Upper lobe of right lung (tissue), 1 donor: ENCODE measurements at regions not wholly inside any gene's neighbourhood (a gene's known extent, or its start where the extent isn't known, plus 50 kb on each side); places are given as distances from the start of the nearest gene placed in this dataset.

Source experiments
- ATAC-seq: fragments of 200-7000 bp; cut with Tn5 transposase; one replicate; pipeline ENCODE4 v1.9.1; 2020; ENCODE audit warnings: mild to moderate bottlenecking, moderate library complexity
- DNase-seq: peaks from one replicate; pipeline ENCODE4 v3.0.0-alpha.2; 2020
- H3K27ac ChIP-seq: fragments of 200-600 bp; one replicate; pipeline ENCODE4 v1.8.0; 2022
- H3K27me3 ChIP-seq: fragments of 200-600 bp; one replicate; pipeline ENCODE4 v1.8.0; 2022; ENCODE audit warnings: mild to moderate bottlenecking
- H3K36me3 ChIP-seq: fragments of 200-600 bp; one replicate; pipeline ENCODE4 v1.8.0; 2022
- H3K4me1 ChIP-seq: fragments of 200-600 bp; one replicate; pipeline ENCODE4 v1.8.0; 2022
- H3K4me3 ChIP-seq: fragments of 200-600 bp; one replicate; pipeline ENCODE4 v1.8.0; 2022; ENCODE audit warnings: mild to moderate bottlenecking
- H3K9me3 ChIP-seq: fragments of 200-600 bp; one replicate; pipeline ENCODE4 v1.8.0; 2022
- CTCF ChIP-seq: fragments of 200-600 bp; IDR thresholded peaks from one replicate; pipeline ENCODE4 v1.8.0; 2022; ENCODE audit warnings: antibody characterized with exemption
- intact Hi-C: fragments of 100-400 bp; cut with DNase I; formaldehyde crosslinking; loops from one replicate; pipeline ENCODE4 v1.11.0; 2022
- donor health status: DM: no; HTN: yes; CAD: no; lungs with severe emphysema.

GRCh38 chr10:78148216-78148960, 114.7 kb downstream of the RPS24 start:
- TF ChIP-seq CTCF = no peak
- no peak for ATAC-seq
- Histone ChIP-seq H3K9me3 (no peaks in the 10 kb centered on the region), H3K27ac (no peak overlapping the region), H3K27me3 (no peaks in the 10 kb centered on the region), H3K4me1 (no peaks in the 10 kb centered on the region), H3K36me3 (no peaks in the 10 kb centered on the region), H3K4me3 (no peak overlapping the region)
- no peak for DNase-seq
- intact Hi-C loops = no loop called here

- no peak for DNase-seq
- no peaks in the 10 kb centered on the region for H3K4me1 ChIP-seq
- no peak overlapping the region for H3K27ac ChIP-seq
- TF ChIP-seq CTCF = no peak
- no peak overlapping the region for H3K4me3 ChIP-seq
- no peaks in the 10 kb centered on the region for H3K36me3 ChIP-seq
- intact Hi-C loops = no loop called here
- H3K9me3 ChIP-seq = no peaks in the 10 kb centered on the region
- H3K27me3 ChIP-seq = no peaks in the 10 kb centered on the region
- ATAC-seq = peak; percentile 8
These were observed 115.4 kb downstream of the RPS24 start for GRCh38 chr10:78148961-78149612.

GRCh38 chr10:78150756-78151155, 117.1 kb downstream of the RPS24 start:
- H3K36me3 ChIP-seq = no peaks in the 10 kb centered on the region
- no peaks in the 10 kb centered on the region for H3K27me3 ChIP-seq
- no peak overlapping the region for H3K4me3 ChIP-seq
- DNase-seq = no peak
- intact Hi-C loops = no loop called here
- no peak for TF ChIP-seq CTCF
- no peak overlapping the region for H3K27ac ChIP-seq
- H3K9me3 ChIP-seq = no peaks in the 10 kb centered on the region
- no peaks in the 10 kb centered on the region for H3K4me1 ChIP-seq
- no peak for ATAC-seq

GRCh38 chr10:78155722-78156121, 122.1 kb downstream of the RPS24 start:
- intact Hi-C loops = no loop called here
- ATAC-seq = no peak
- H3K36me3 ChIP-seq = no peaks in the 10 kb centered on the region

GRCh38 chr10:78160591-78160990, 126.9 kb downstream of the RPS24 start:
- Histone ChIP-seq H3K4me1 (no peaks in the 10 kb centered on the region), H3K27me3 (no peaks in the 10 kb centered on the region), H3K27ac (no peak overlapping the region), H3K36me3 (no peaks in the 10 kb centered on the region), H3K9me3 (no peaks in the 10 kb centered on the region), H3K4me3 (no peak overlapping the region)
- intact Hi-C loops = no loop called here
- DNase-seq (no peak), ATAC-seq (no peak)
- no peak for TF ChIP-seq CTCF

More at GRCh38 chr10:78155722-78156121, 122.1 kb downstream of the RPS24 start:
- TF ChIP-seq CTCF = no peak
- H3K9me3 ChIP-seq = no peaks in the 10 kb centered on the region
- no peak for DNase-seq
- H3K4me1 ChIP-seq = no peaks in the 10 kb centered on the region
- no peak overlapping the region for H3K4me3 ChIP-seq
- H3K27me3 ChIP-seq = no peaks in the 10 kb centered on the region
- H3K27ac ChIP-seq = no peak overlapping the region
